Astrocyte (in vitro differentiated cells and primary cell): ENCODE measurements at regions not wholly inside any gene's neighbourhood (a gene's known extent, or its start where the extent isn't known, plus 50 kb on each side); places are given as distances from the start of the nearest gene placed in this dataset.

ENCODE experiments used
- EZH2 ChIP-seq: IDR thresholded peaks from 2 replicates; pipeline ENCODE4 v1.6.1; 2012; ENCODE audit warnings: mild to moderate bottlenecking, low read length, inconsistent platforms; ENCODE audit not compliant: insufficient read depth
- TF ChIP-seq, protein P1 (sequence below): IDR thresholded peaks from 2 replicates; pipeline ENCODE4 v1.5.1; 2011; ENCODE audit warnings: low read depth, mild to moderate bottlenecking, inconsistent platforms, low read length, moderate library complexity; ENCODE audit not compliant: insufficient read depth

- TF ChIP-seq, protein P1, sequence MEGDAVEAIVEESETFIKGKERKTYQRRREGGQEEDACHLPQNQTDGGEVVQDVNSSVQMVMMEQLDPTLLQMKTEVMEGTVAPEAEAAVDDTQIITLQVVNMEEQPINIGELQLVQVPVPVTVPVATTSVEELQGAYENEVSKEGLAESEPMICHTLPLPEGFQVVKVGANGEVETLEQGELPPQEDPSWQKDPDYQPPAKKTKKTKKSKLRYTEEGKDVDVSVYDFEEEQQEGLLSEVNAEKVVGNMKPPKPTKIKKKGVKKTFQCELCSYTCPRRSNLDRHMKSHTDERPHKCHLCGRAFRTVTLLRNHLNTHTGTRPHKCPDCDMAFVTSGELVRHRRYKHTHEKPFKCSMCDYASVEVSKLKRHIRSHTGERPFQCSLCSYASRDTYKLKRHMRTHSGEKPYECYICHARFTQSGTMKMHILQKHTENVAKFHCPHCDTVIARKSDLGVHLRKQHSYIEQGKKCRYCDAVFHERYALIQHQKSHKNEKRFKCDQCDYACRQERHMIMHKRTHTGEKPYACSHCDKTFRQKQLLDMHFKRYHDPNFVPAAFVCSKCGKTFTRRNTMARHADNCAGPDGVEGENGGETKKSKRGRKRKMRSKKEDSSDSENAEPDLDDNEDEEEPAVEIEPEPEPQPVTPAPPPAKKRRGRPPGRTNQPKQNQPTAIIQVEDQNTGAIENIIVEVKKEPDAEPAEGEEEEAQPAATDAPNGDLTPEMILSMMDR: no peak
- no peak for TF ChIP-seq EZH2
Observed at GRCh38 chr5:118174671-118175070, 813.7 kb downstream of the DTWD2 start.
